A549 (cell line): ENCODE measurements at regions not wholly inside any gene's neighbourhood (a gene's known extent, or its start where the extent isn't known, plus 50 kb on each side); places are given as distances from the start of the nearest gene placed in this dataset.

Experiments
- PBX3 ChIP-seq: IDR thresholded peaks from 2 replicates; pipeline ENCODE4 v1.6.1; 2012
- TF ChIP-seq, protein P1 (sequence below): fragments of 200-600 bp; sonication (generic); IDR thresholded peaks from 2 replicates; pipeline ENCODE4 v1.6.1; 2016; ENCODE audit warnings: antibody characterized with exemption, mild to moderate bottlenecking, moderate library complexity

DNA sequence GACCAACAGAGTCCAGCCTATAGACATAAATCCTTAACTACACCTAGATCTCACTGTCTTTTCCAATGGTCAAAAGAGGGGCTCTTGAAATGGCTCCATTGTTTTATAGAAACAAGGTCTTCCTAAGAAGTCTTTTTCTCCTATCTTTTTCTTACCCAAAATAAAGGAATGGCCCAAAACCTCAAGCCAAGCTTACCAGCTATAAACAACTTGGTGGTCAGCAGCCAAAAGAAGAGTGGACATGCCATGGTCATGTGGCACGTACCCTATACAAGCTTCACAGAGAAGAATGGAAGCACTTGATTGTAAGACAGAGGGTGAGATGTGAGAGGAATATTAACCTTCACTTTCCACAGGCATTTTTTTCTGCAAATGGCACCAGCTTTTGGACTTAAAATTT is 82.1 kb upstream of the GNAO1 start:
- TF ChIP-seq, protein P1, sequence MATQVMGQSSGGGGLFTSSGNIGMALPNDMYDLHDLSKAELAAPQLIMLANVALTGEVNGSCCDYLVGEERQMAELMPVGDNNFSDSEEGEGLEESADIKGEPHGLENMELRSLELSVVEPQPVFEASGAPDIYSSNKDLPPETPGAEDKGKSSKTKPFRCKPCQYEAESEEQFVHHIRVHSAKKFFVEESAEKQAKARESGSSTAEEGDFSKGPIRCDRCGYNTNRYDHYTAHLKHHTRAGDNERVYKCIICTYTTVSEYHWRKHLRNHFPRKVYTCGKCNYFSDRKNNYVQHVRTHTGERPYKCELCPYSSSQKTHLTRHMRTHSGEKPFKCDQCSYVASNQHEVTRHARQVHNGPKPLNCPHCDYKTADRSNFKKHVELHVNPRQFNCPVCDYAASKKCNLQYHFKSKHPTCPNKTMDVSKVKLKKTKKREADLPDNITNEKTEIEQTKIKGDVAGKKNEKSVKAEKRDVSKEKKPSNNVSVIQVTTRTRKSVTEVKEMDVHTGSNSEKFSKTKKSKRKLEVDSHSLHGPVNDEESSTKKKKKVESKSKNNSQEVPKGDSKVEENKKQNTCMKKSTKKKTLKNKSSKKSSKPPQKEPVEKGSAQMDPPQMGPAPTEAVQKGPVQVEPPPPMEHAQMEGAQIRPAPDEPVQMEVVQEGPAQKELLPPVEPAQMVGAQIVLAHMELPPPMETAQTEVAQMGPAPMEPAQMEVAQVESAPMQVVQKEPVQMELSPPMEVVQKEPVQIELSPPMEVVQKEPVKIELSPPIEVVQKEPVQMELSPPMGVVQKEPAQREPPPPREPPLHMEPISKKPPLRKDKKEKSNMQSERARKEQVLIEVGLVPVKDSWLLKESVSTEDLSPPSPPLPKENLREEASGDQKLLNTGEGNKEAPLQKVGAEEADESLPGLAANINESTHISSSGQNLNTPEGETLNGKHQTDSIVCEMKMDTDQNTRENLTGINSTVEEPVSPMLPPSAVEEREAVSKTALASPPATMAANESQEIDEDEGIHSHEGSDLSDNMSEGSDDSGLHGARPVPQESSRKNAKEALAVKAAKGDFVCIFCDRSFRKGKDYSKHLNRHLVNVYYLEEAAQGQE = no peak
- no peak for TF ChIP-seq PBX3
